ENCODE measurements at regions not wholly inside any gene's neighbourhood (a gene's known extent, or its start where the extent isn't known, plus 50 kb on each side); places are given as distances from the start of the nearest gene placed in this dataset.
"Not testable (repeated sequence)": the region's sequence is repeated elsewhere in the genome, so short reads cannot be mapped to it uniquely, and the experiment has no call there.

GRCh38 chr12:131622422-131622955 lies 88.4 kb upstream of the SFSWAP start:
- Mint-ChIP-seq H3K4me3 (no peak overlapping the region), H3K27ac (no peak overlapping the region), H3K9me3 (no peaks in the 10 kb centered on the region), H3K36me3 (ENCODE audit: low read depth) (no peaks in the 10 kb centered on the region), H3K27me3 (ENCODE audit: low read depth) (peaks cover 41% of the 10 kb centered on the region), H3K4me1 (peaks cover 39% of the 10 kb centered on the region)
- TF ChIP-seq, protein P1, sequence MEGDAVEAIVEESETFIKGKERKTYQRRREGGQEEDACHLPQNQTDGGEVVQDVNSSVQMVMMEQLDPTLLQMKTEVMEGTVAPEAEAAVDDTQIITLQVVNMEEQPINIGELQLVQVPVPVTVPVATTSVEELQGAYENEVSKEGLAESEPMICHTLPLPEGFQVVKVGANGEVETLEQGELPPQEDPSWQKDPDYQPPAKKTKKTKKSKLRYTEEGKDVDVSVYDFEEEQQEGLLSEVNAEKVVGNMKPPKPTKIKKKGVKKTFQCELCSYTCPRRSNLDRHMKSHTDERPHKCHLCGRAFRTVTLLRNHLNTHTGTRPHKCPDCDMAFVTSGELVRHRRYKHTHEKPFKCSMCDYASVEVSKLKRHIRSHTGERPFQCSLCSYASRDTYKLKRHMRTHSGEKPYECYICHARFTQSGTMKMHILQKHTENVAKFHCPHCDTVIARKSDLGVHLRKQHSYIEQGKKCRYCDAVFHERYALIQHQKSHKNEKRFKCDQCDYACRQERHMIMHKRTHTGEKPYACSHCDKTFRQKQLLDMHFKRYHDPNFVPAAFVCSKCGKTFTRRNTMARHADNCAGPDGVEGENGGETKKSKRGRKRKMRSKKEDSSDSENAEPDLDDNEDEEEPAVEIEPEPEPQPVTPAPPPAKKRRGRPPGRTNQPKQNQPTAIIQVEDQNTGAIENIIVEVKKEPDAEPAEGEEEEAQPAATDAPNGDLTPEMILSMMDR (IDR thresholded peaks at IDR 0.05; ENCODE audit: unreplicated experiment in 3 of 3): no peak

DNA sequence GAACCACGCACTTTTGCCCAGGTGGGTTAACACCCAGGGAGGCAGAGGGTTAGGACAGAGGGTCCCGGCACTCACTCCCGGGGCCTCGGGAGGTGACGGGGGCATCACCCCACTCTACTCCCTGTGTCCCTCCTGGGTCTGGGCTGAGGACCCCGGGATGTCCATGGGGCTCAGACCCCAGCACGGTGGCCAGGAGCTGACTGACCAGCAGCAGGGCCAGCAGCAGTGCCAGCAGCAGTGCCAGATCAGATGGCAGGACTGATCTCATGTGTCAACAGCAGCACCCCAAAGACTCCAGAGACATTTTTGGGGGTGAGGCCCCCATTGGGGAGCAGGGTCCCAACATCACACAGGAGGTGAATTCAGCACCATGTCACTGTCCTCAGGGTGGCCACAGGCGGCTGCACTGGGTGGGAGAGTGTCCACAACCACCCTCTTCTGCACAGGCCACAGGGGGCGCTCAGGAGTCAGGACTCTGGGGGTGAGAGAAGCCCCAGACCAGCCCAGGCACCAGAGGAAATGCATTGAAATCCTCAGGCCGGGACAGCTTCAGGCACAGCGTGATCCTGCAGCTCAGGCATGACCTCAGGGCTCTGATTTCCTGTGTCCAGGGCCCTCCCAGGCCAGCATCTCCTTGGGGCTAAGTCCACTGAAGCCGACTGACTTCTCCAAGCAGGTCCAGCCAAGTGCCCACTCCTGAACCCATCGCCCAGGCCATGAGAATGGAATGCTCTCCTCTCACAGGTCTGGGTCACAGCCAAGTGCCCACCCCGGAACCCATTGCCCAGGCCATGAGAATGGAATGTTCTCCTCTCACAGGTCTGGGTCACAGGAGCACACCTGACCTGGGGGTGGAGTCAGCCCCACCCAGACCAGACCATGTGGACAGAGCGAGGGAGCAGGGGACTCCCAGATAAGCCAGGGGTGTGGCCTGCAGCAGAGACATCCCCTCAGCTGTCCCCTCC lies 87.2 kb upstream of the SFSWAP start:
- not testable (repeated sequence) for H3K36me3 Mint-ChIP-seq (ENCODE audit: low read depth); H3K27ac Mint-ChIP-seq
- H3K27me3 Mint-ChIP-seq (ENCODE audit: low read depth): peaks cover 38% of the 10 kb centered on the region

DNA sequence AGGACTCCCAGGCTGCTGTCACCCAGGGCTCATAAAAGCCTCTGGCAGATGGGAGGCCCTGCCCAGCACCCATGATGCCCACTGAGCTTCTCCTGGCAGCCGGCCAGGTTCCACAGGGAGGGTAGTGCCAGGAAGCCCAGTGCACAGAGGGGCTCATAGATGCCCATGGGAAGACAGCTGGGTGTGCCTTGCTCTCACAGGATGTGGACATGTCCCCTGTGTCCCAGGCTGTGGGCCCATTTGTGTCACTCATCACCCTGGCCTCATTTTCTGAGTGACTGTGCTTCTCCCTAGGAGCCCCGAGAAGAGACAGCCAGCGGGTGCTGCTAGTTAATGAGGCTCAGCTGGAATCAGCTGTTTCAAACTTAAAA lies 86.5 kb upstream of the SFSWAP start:
- not testable (repeated sequence) for H3K36me3 Mint-ChIP-seq (ENCODE audit: low read depth); H3K9me3 Mint-ChIP-seq
- Mint-ChIP-seq H3K4me1 (peaks cover 28% of the 10 kb centered on the region), H3K27ac (peak overlapping the region in 2 of 3 experiments; percentile 61 to 66), H3K4me3 (peak overlapping the region in 1 of 3 experiments; percentile 7), H3K27me3 (ENCODE audit: low read depth) (peaks cover 37% of the 10 kb centered on the region)

More for the DNA sequence above, 87.2 kb upstream of the SFSWAP start:
- not testable (repeated sequence) for H3K4me3 Mint-ChIP-seq, H3K9me3 Mint-ChIP-seq
- H3K4me1 Mint-ChIP-seq: peaks cover 33% of the 10 kb centered on the region

DNA sequence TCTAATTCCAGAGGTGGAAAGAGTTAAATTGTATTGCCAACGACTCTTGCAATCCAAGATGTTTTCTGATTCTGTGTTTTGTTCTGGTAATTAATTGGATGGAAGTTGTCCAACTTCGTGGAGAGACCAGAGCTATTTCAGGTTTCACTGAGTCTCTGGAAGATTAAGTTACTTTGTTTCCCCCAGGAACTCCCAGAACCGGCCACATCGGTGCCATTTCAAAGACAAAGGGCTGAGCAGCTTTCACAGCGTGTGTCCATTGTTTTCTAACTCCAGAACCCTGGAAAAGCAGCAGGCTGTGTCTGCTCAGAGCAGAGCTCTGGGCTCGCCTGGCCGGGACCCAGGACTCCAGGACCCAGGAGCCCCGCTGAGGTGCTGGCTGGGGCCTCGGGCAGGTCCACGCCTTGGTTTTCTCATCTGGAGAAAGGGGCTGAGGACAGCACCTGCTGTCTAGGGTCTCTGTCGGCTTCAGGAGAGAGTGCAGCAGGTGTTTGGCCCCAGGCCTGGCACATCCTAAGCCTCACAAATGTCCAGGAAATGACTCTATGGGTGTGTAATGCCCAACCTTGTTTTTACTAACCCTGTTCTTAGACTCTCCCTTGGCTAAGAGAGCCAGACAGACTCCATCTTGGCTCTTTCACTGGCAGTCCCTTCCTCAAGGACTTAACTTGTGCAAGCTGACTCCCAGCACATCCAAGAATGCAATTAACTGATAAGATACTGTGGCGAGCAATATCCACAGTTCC lies 86.0 kb upstream of the SFSWAP start:
- H3K4me1 Mint-ChIP-seq: peaks cover 28% of the 10 kb centered on the region
- H3K9me3 Mint-ChIP-seq; H3K36me3 Mint-ChIP-seq (ENCODE audit: low read depth): not testable (repeated sequence)
- H3K27me3 Mint-ChIP-seq (ENCODE audit: low read depth): peaks cover 35% of the 10 kb centered on the region
- H3K27ac Mint-ChIP-seq: peak overlapping the region in 2 of 3 experiments; percentile 66 to 79
- H3K4me3 Mint-ChIP-seq: peak overlapping the region in 1 of 3 experiments; percentile 38

- Mint-ChIP-seq H3K27me3 (ENCODE audit: low read depth) (peaks cover 47% of the 10 kb centered on the region), H3K4me1 (peaks cover 28% of the 10 kb centered on the region)
- not testable (repeated sequence) for H3K9me3 Mint-ChIP-seq; H3K36me3 Mint-ChIP-seq (ENCODE audit: low read depth); H3K4me3 Mint-ChIP-seq; H3K27ac Mint-ChIP-seq
Observed at GRCh38 chr12:131625966-131626722, 84.7 kb upstream of the SFSWAP start.

GRCh38 chr12:131627151-131628022 lies 83.5 kb upstream of the SFSWAP start:
- H3K4me1 Mint-ChIP-seq: peaks cover 20% of the 10 kb centered on the region
- H3K27ac Mint-ChIP-seq; H3K36me3 Mint-ChIP-seq (ENCODE audit: low read depth); H3K9me3 Mint-ChIP-seq; H3K4me3 Mint-ChIP-seq: not testable (repeated sequence)
- H3K27me3 Mint-ChIP-seq (ENCODE audit: low read depth): peaks cover 58% of the 10 kb centered on the region

GRCh38 chr12:131628023-131628740 lies 82.7 kb upstream of the SFSWAP start:
- Mint-ChIP-seq H3K9me3 (no peaks in the 10 kb centered on the region), H3K27ac (no peak overlapping the region), H3K27me3 (ENCODE audit: low read depth) (peaks cover 66% of the 10 kb centered on the region), H3K4me1 (peaks cover 20% of the 10 kb centered on the region), H3K4me3 (no peak overlapping the region), H3K36me3 (ENCODE audit: low read depth) (no peaks in the 10 kb centered on the region)
- TF ChIP-seq, protein P1 (IDR thresholded peaks at IDR 0.05; ENCODE audit: unreplicated experiment in 3 of 3): no peak
